C4-2B (cell line): ENCODE measurements at regions not wholly inside any gene's neighbourhood (a gene's known extent, or its start where the extent isn't known, plus 50 kb on each side); places are given as distances from the start of the nearest gene placed in this dataset.

ENCODE experiments used
- H3K27ac ChIP-seq: fragments of 450-650 bp; 2 replicates; pipeline ENCODE4 v1.5.1; 2017
- ZFX ChIP-seq: fragments of 450-650 bp; IDR thresholded peaks from 2 replicates; pipeline ENCODE4 v1.6.1; 2017
- TF ChIP-seq, protein P1 (sequence below): fragments of 450-650 bp; conservative IDR thresholded peaks from 2 replicates; pipeline ENCODE4 v1.5.1; 2017; ENCODE audit warnings: mild to moderate bottlenecking

DNA sequence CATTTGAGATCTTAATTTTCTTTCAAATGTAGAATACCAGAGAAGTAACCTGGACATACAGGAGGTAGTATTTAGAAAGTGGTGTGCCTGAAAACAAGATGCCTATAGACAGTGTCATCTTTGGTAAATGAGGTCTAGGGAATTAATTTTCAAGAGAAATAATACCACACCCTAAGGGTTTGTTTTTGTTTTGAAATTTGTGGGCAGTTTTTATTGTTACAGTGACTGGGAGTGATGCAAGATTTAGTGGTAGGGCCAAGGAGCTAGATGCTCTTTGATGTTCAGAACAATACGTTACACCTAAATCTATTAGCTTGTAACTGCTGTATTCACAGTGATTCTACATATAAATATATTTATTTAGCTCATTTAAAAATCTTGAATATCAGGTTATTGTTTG, 856.5 kb upstream of the MAP3K7 start:
- TF ChIP-seq, protein P1, sequence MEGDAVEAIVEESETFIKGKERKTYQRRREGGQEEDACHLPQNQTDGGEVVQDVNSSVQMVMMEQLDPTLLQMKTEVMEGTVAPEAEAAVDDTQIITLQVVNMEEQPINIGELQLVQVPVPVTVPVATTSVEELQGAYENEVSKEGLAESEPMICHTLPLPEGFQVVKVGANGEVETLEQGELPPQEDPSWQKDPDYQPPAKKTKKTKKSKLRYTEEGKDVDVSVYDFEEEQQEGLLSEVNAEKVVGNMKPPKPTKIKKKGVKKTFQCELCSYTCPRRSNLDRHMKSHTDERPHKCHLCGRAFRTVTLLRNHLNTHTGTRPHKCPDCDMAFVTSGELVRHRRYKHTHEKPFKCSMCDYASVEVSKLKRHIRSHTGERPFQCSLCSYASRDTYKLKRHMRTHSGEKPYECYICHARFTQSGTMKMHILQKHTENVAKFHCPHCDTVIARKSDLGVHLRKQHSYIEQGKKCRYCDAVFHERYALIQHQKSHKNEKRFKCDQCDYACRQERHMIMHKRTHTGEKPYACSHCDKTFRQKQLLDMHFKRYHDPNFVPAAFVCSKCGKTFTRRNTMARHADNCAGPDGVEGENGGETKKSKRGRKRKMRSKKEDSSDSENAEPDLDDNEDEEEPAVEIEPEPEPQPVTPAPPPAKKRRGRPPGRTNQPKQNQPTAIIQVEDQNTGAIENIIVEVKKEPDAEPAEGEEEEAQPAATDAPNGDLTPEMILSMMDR, result no peak
- TF ChIP-seq ZFX, result no peak
- H3K27ac ChIP-seq, result no peak overlapping the region

DNA sequence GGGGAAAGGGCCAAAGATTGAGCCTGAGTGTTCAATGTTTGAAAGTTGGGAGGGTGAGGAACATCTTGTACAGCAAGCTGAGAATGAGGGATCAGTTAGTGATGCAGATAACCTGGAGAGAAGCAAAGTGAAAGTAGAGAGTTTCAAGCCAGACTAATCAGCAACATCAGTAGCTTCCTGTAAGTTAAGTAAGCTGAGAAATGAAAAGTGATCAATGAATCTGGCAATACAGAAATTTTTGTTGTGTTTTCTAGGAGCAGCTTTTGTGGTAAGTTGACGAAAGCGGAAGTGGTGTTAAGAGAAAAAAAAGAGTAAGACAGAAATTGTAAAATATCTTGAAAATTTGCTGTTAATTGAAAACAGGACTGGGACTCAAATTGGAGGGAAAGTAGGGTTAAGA, 855.5 kb upstream of the MAP3K7 start:
- no peak overlapping the region for H3K27ac ChIP-seq
- TF ChIP-seq ZFX, result no peak
- TF ChIP-seq, protein P1, result no peak

DNA sequence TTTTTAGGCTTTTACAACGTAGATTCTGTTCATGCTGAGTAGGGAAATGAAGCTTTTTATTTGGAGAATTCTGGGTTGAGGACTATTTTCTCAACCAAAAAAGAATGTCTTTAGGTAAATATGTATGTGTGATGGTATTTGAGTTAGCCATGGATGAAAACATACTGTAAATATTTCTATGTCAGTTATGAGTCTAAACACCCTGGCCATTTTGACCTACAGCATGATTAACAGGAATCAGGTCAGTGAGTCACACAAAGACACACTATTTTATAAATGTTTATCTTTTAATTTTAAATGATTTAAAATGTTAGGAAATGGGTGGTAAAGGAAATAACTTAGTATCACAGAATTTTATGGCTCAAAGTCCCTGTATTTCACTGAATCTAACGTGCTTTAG, 851.7 kb upstream of the MAP3K7 start:
- TF ChIP-seq, protein P1, result no peak
- TF ChIP-seq ZFX, result no peak
- H3K27ac ChIP-seq, result no peak overlapping the region

DNA sequence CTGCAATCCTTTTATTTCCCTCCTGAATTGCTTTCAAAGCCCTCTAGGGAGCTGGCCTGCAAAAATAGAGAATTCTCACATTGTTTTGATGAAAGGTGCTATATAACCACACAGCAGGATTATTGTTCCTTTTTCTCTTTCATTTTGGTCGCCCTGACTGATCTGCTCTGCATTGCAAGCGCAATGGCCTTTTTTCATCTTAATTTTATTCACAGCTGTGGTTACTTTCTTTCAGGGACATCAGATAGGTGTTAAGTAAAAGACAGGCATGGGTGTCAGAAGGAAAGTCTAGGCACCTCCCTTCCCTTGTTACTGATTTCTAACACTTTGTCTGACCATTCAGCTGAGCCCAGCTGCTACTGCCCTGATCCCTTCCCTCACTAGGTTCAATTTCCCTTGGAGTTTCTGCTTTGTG, 850.5 kb upstream of the MAP3K7 start:
- TF ChIP-seq, protein P1, result no peak
- TF ChIP-seq ZFX, result no peak
- H3K27ac ChIP-seq, result no peak overlapping the region

DNA sequence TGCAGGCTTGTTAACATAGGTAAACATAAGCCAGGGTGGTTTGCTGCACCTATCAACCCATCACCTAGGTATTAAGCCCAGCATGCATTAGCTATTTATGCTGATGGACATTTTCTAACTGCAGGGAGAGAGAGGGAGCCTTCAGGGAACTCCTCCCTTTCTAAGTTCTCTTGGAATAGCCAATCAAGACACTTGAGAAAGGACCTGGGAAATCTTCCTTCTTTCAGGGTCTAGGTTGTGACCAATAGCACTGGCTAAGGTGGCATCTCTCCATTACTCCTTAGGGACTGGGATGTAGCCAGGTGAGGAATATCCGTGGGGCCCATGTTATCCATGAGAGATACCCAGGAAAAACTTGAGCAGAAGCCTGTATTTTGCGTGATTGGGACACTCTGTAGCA, 849.6 kb upstream of the MAP3K7 start:
- TF ChIP-seq, protein P1, result no peak
- TF ChIP-seq ZFX, result no peak
- H3K27ac ChIP-seq, result no peak overlapping the region

DNA sequence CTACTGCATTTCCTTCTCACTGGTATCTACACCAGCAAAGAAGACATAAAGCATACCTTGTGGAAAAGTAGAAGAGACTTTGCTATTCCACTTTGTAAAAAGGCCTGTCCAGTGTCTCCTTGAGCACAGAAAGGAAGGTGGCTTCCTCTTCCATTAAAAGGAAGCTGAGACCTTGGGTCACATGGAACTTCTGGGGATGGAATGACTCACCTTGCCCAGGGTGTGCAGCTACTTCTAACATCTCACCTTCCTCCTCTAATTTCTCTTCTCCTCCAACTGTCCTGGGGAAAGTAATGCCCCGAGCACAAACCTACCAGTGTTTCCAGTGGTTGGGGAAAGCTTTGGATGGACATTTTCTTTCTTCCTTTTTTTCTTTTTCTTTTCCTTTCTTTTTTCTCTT, 848.8 kb upstream of the MAP3K7 start:
- TF ChIP-seq, protein P1, result no peak
- no peak for TF ChIP-seq ZFX
- no peak overlapping the region for H3K27ac ChIP-seq

DNA sequence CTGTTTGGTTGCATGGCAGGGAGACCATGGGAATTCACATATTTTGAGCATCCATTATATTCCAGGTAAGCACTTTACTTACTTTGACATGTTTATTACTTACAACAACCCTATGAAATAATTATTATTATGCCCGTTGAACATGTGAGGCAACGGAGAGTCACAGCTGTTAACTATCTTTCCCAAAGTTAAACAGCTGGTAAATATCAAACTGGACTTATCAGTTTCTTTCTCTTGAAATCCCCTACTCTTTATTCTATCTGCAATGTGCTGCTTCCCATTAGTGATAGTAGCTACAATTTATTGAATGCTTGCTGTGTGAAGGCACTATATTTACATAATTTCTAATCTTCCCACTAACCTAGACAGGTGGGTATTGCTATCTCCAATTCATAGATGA, 847.7 kb upstream of the MAP3K7 start:
- TF ChIP-seq, protein P1, result no peak
- no peak for TF ChIP-seq ZFX
- H3K27ac ChIP-seq, result no peak overlapping the region
